SJSA1 (cell line): ENCODE measurements at regions not wholly inside any gene's neighbourhood (a gene's known extent, or its start where the extent isn't known, plus 50 kb on each side); places are given as distances from the start of the nearest gene placed in this dataset.
"Not testable (repeated sequence)": the region's sequence is repeated elsewhere in the genome, so short reads cannot be mapped to it uniquely, and the experiment has no call there.

Experiments
- DNase-seq, 2 experiments: peaks; one replicate each; pipeline ENCODE4 v3.0.0-alpha.2; 2015 to 2020; ENCODE audit warnings: low spot score in 2 of 2, low read depth in 1 of 2
- H3K27ac ChIP-seq: fragments of 250-450 bp; sonication (Bioruptor Pico); 2 replicates; pipeline ENCODE4 v1.5.1; 2020; ENCODE audit warnings: mild to moderate bottlenecking, moderate library complexity
- H3K27me3 ChIP-seq: fragments of 250-450 bp; sonication (Bioruptor Pico); replicated peaks from 2 replicates; pipeline ENCODE4 v1.5.1; 2020; ENCODE audit warnings: mild to moderate bottlenecking, moderate library complexity
- H3K36me3 ChIP-seq: fragments of 250-450 bp; sonication (Bioruptor Pico); 2 replicates; pipeline ENCODE4 v1.5.1; 2020; ENCODE audit warnings: mild to moderate bottlenecking
- H3K4me1 ChIP-seq: fragments of 250-450 bp; sonication (Bioruptor Pico); replicated peaks from 2 replicates; pipeline ENCODE4 v1.6.1; 2021; ENCODE audit warnings: mild to moderate bottlenecking
- H3K4me3 ChIP-seq: fragments of 250-450 bp; sonication (Bioruptor Pico); 2 replicates; pipeline ENCODE4 v1.5.1; 2020; ENCODE audit warnings: mild to moderate bottlenecking
- H3K9me3 ChIP-seq: fragments of 250-450 bp; sonication (Bioruptor Pico); replicated peaks from 2 replicates; pipeline ENCODE4 v1.5.1; 2020; ENCODE audit warnings: mild to moderate bottlenecking

- H3K4me1 ChIP-seq, DNase-seq, H3K4me3 ChIP-seq: not testable (repeated sequence)
Observed at GRCh38 chr11:71748965-71749620, 83.9 kb upstream of the DEFB108B start.

GRCh38 chr11:71750908-71751307, 82.1 kb upstream of the DEFB108B start:
- not testable (repeated sequence) for H3K4me3 ChIP-seq, H3K27ac ChIP-seq, H3K4me1 ChIP-seq, DNase-seq, H3K27me3 ChIP-seq, H3K36me3 ChIP-seq, H3K9me3 ChIP-seq

More at GRCh38 chr11:71748965-71749620, 83.9 kb upstream of the DEFB108B start:
- not testable (repeated sequence) for H3K27me3 ChIP-seq, H3K9me3 ChIP-seq, H3K36me3 ChIP-seq, H3K27ac ChIP-seq

GRCh38 chr11:71764695-71765491, 68.1 kb upstream of the DEFB108B start:
- not testable (repeated sequence) for H3K4me1 ChIP-seq, H3K36me3 ChIP-seq, DNase-seq, H3K27ac ChIP-seq, H3K4me3 ChIP-seq, H3K27me3 ChIP-seq, H3K9me3 ChIP-seq

- H3K36me3 ChIP-seq, H3K4me1 ChIP-seq, DNase-seq, H3K9me3 ChIP-seq, H3K27me3 ChIP-seq, H3K4me3 ChIP-seq, H3K27ac ChIP-seq: not testable (repeated sequence)
Observed at GRCh38 chr11:71767016-71767415, 66.0 kb upstream of the DEFB108B start.

DNA sequence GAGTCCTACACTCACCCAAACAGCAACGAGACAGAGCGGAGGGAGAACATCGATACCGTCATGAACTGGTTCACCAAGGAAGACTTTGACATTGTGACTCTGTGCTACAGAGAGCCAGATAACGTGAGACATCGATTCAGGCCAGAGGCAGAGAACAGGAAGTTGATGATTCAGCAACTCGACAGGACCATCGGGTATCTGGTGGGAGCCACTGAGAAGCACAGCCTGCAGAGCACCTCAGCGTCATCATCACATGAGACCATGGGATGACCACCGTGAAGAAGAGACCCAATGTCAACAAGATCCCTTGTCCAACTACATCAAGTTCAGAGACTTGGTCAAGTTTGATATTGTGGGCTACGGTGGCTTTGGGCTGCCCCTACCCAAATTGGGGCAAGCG, 60.8 kb upstream of the DEFB108B start:
- DNase-seq, H3K27me3 ChIP-seq, H3K9me3 ChIP-seq, H3K36me3 ChIP-seq, H3K27ac ChIP-seq, H3K4me1 ChIP-seq, H3K4me3 ChIP-seq: not testable (repeated sequence)

- H3K36me3 ChIP-seq: no peaks in the 10 kb centered on the region
- no peak overlapping the region for H3K27ac ChIP-seq
- no peaks in the 10 kb centered on the region for H3K9me3 ChIP-seq
- no peak for DNase-seq
- H3K4me1 ChIP-seq: no peaks in the 10 kb centered on the region
- H3K4me3 ChIP-seq: no peak overlapping the region
- H3K27me3 ChIP-seq: no peaks in the 10 kb centered on the region
Observed at GRCh38 chr11:71774603-71775222, 58.3 kb upstream of the DEFB108B start.

GRCh38 chr11:71780116-71780515, 52.9 kb upstream of the DEFB108B start:
- not testable (repeated sequence) for H3K27me3 ChIP-seq, H3K9me3 ChIP-seq, H3K27ac ChIP-seq, H3K36me3 ChIP-seq, DNase-seq, H3K4me1 ChIP-seq, H3K4me3 ChIP-seq

- not testable (repeated sequence) for H3K36me3 ChIP-seq, H3K9me3 ChIP-seq, H3K4me1 ChIP-seq, H3K27ac ChIP-seq, H3K4me3 ChIP-seq, DNase-seq, H3K27me3 ChIP-seq
Observed at GRCh38 chr11:71780771-71781170, 52.2 kb upstream of the DEFB108B start.

DNA sequence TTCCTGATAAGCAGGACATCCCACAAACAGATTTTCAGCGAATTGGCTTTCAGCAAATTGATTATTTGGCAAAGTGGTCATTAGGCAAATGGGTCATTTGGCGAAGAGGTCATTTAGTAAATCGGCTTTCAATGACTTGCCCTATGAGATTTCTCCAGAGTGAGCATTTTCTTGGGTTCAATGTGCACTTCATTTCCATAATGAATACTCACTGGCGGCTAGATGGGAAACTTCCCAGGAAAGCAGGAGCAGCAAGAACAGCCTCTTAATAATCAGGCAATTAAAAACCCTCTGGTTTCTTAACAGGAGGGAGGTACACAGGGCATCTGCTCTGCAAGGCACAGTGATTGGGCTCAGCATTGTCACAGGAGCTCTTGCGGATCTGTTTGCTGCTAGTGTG, 51.5 kb upstream of the DEFB108B start:
- not testable (repeated sequence) for H3K36me3 ChIP-seq, H3K4me1 ChIP-seq, H3K4me3 ChIP-seq, H3K27me3 ChIP-seq, DNase-seq, H3K9me3 ChIP-seq, H3K27ac ChIP-seq

GRCh38 chr11:71782229-71782861, 50.7 kb upstream of the DEFB108B start:
- H3K4me3 ChIP-seq, H3K4me1 ChIP-seq, H3K36me3 ChIP-seq, H3K27me3 ChIP-seq, H3K9me3 ChIP-seq, H3K27ac ChIP-seq, DNase-seq: not testable (repeated sequence)

- DNase-seq: peak; percentile 53 to 76
- not testable (repeated sequence) for H3K27me3 ChIP-seq, H3K36me3 ChIP-seq, H3K4me3 ChIP-seq, H3K9me3 ChIP-seq, H3K4me1 ChIP-seq
- peak overlapping the region; percentile 19; the same call in 1 of the 2 replicates for H3K27ac ChIP-seq
Observed at GRCh38 chr11:71783191-71783590, 49.8 kb upstream of the DEFB108B start.
